AG09319 (cell line): ENCODE measurements at regions not wholly inside any gene's neighbourhood (a gene's known extent, or its start where the extent isn't known, plus 50 kb on each side); places are given as distances from the start of the nearest gene placed in this dataset.

Source experiments
- DNase-seq: peaks from one replicate; pipeline ENCODE4 v3.0.0-alpha.2; 2010; ENCODE audit warnings: low read depth; ENCODE audit errors: extremely low read depth
- CTCF ChIP-seq: IDR thresholded peaks from 2 replicates; pipeline ENCODE4 v1.5.1; 2011; ENCODE audit warnings: low read depth, mild to moderate bottlenecking, inconsistent platforms, low read length, moderate library complexity

GRCh38 chr6:156057869-156058268 lies 602.2 kb upstream of the NOX3 start:
- DNase-seq = no peak
- no peak for TF ChIP-seq CTCF

- no peak for TF ChIP-seq CTCF
- no peak for DNase-seq
Observed at GRCh38 chr6:156056085-156056484, 600.4 kb upstream of the NOX3 start.

GRCh38 chr6:156053626-156054025 lies 598.0 kb upstream of the NOX3 start:
- no peak for DNase-seq
- TF ChIP-seq CTCF = no peak

- no peak for TF ChIP-seq CTCF
Observed at GRCh38 chr6:156046841-156047449, 591.3 kb upstream of the NOX3 start.

GRCh38 chr6:156046268-156046665 lies 590.6 kb upstream of the NOX3 start:
- no peak for TF ChIP-seq CTCF
- DNase-seq = no peak

More at GRCh38 chr6:156046841-156047449, 591.3 kb upstream of the NOX3 start:
- DNase-seq = no peak

- DNase-seq = no peak
- no peak for TF ChIP-seq CTCF
Observed at GRCh38 chr6:156045401-156046267, 590.0 kb upstream of the NOX3 start.

GRCh38 chr6:156033598-156033997 lies 578.0 kb upstream of the NOX3 start:
- no peak for DNase-seq
- TF ChIP-seq CTCF = no peak
